ENCODE measurements at regions not wholly inside any gene's neighbourhood (a gene's known extent, or its start where the extent isn't known, plus 50 kb on each side); places are given as distances from the start of the nearest gene placed in this dataset.

- Histone ChIP-seq H3K9me3 (no peaks in the 10 kb centered on the region), H3K27me3 (no peaks in the 10 kb centered on the region), H3K27ac (no peak overlapping the region), H3K4me3 (no peak overlapping the region), H3K36me3 (no peaks in the 10 kb centered on the region), H3K4me1 (no peaks in the 10 kb centered on the region)
- DNase-seq = no peak
- TF ChIP-seq, protein P1, sequence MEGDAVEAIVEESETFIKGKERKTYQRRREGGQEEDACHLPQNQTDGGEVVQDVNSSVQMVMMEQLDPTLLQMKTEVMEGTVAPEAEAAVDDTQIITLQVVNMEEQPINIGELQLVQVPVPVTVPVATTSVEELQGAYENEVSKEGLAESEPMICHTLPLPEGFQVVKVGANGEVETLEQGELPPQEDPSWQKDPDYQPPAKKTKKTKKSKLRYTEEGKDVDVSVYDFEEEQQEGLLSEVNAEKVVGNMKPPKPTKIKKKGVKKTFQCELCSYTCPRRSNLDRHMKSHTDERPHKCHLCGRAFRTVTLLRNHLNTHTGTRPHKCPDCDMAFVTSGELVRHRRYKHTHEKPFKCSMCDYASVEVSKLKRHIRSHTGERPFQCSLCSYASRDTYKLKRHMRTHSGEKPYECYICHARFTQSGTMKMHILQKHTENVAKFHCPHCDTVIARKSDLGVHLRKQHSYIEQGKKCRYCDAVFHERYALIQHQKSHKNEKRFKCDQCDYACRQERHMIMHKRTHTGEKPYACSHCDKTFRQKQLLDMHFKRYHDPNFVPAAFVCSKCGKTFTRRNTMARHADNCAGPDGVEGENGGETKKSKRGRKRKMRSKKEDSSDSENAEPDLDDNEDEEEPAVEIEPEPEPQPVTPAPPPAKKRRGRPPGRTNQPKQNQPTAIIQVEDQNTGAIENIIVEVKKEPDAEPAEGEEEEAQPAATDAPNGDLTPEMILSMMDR (IDR thresholded peaks at IDR 0.05) = no peak
- no peak for TF ChIP-seq POLR2A (IDR thresholded peaks at IDR 0.05)
These were observed 236.1 kb downstream of the QDPR start for GRCh38 chr4:17275836-17276235.

- Histone ChIP-seq H3K4me3 (no peak overlapping the region), H3K27ac (no peak overlapping the region), H3K27me3 (no peaks in the 10 kb centered on the region), H3K9me3 (no peaks in the 10 kb centered on the region), H3K36me3 (no peaks in the 10 kb centered on the region), H3K4me1 (no peaks in the 10 kb centered on the region)
- DNase-seq = no peak
- no peak for TF ChIP-seq POLR2A (IDR thresholded peaks at IDR 0.05)
- TF ChIP-seq, protein P1 (IDR thresholded peaks at IDR 0.05) = no peak
These were observed 238.8 kb downstream of the QDPR start for GRCh38 chr4:17273047-17273446.

DNA sequence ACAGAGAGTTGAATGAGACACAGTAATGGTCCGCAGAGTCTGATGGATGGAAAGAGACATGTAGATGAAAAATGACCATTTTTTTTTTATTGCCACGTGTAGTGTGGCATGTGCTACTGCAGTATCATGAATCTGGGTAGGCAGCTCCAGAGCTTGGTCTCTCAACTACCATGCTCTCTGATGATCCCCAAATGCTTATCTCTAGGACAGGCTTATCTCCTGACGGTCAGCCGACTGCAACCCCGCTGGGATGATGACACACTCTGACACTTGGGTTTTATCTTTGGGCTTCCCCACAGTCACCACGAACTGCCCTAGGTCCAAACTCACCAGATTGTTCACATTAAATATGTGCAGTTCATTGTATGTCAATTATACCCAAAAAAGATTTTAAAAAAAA is 239.7 kb downstream of the QDPR start:
- H3K27me3 ChIP-seq = no peaks in the 10 kb centered on the region
- H3K27ac ChIP-seq = no peak overlapping the region
- DNase-seq = no peak
- H3K9me3 ChIP-seq = no peaks in the 10 kb centered on the region
- no peaks in the 10 kb centered on the region for H3K4me1 ChIP-seq
- no peaks in the 10 kb centered on the region for H3K36me3 ChIP-seq
- no peak overlapping the region for H3K4me3 ChIP-seq
- TF ChIP-seq POLR2A (IDR thresholded peaks at IDR 0.05) = no peak
- TF ChIP-seq, protein P1 (IDR thresholded peaks at IDR 0.05) = no peak

DNA sequence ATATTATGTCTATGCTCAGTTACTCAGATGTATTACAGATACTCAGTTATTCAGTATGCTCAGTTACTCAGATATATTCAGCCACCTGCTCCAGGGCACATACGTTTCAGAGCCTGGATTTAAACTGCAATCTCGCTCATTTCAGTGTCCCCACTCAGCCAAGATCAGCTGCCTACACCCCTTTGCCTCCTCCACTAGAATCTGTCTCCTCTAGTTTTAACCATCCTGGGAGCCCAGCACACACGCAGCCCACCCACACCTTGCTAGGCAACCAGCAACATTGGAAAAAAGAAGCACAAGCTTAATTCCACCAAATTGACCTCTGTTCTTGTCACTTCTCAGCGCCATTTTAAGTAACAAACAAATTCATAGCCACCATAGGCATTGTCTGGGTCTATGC is 246.2 kb downstream of the QDPR start:
- Histone ChIP-seq H3K27ac (no peak overlapping the region), H3K4me3 (no peak overlapping the region), H3K4me1 (no peaks in the 10 kb centered on the region), H3K9me3 (no peaks in the 10 kb centered on the region), H3K27me3 (no peaks in the 10 kb centered on the region), H3K36me3 (no peaks in the 10 kb centered on the region)
- no peak for DNase-seq
- no peak for TF ChIP-seq POLR2A (IDR thresholded peaks at IDR 0.05)
- TF ChIP-seq, protein P1 (IDR thresholded peaks at IDR 0.05) = no peak

GRCh38 chr4:17265139-17265538 is 246.8 kb downstream of the QDPR start:
- no peaks in the 10 kb centered on the region for H3K36me3 ChIP-seq
- H3K27me3 ChIP-seq = no peaks in the 10 kb centered on the region
- no peak overlapping the region for H3K4me3 ChIP-seq
- no peaks in the 10 kb centered on the region for H3K9me3 ChIP-seq
- DNase-seq = no peak
- TF ChIP-seq POLR2A (IDR thresholded peaks at IDR 0.05) = no peak
- TF ChIP-seq, protein P1 (IDR thresholded peaks at IDR 0.05) = no peak
- H3K4me1 ChIP-seq = no peaks in the 10 kb centered on the region
- no peak overlapping the region for H3K27ac ChIP-seq
